GM19043 (cell line): ENCODE measurements at regions not wholly inside any gene's neighbourhood (a gene's known extent, or its start where the extent isn't known, plus 50 kb on each side); places are given as distances from the start of the nearest gene placed in this dataset.

ENCODE experiments used
- ATAC-seq: cut with Tn5 transposase; IDR thresholded peaks from one replicate; pipeline ENCODE4 v1.9.1; 2021; ENCODE audit warnings: low read depth; ENCODE audit not compliant: unreplicated experiment

- no peak for ATAC-seq
Observed at GRCh38 chr9:86733929-86734328, 213.4 kb downstream of the GAS1 start.

GRCh38 chr9:86732514-86733171 lies 214.7 kb downstream of the GAS1 start:
- ATAC-seq, result no peak

GRCh38 chr9:86731511-86732063 lies 215.7 kb downstream of the GAS1 start:
- ATAC-seq, result no peak

GRCh38 chr9:86730163-86730928 lies 217.0 kb downstream of the GAS1 start:
- no peak for ATAC-seq

DNA sequence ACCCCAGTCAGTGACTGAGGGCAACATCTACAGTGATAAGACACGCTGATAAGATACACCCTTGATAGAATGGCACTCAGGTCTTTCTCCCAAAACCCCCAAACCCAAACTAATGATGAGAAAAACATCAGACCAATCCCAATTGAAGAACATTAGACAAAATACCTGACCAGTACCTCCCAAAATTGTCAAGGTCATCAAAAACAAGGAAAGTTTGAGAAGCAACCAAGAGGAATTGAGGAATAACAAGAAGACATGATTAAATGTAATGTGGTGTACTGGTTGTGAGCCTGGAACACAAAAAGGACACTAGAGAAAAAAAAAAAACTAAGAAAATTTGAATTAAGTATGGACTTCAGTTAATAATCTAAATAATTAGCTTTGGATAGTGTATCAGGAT lies 222.8 kb downstream of the GAS1 start:
- no peak for ATAC-seq

DNA sequence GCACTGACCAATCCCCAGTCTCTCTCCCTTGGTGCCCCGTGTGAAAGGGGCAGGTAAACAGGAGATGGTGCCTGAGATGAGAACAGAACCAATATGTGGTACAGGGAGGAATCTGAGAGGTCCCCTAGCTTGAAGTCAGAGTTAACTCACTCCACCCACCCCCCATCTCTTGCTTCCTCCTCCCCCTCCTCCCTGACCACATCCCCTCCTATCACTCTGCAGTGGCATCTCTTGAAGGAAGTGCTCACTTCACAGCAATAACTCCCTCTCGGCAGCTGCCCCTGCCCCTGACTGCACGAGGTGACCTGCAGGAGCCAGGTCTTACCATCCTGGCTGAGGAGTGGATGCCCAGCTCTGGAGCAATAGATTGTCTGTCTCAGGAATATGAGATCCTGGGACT lies 224.0 kb downstream of the GAS1 start:
- no peak for ATAC-seq

DNA sequence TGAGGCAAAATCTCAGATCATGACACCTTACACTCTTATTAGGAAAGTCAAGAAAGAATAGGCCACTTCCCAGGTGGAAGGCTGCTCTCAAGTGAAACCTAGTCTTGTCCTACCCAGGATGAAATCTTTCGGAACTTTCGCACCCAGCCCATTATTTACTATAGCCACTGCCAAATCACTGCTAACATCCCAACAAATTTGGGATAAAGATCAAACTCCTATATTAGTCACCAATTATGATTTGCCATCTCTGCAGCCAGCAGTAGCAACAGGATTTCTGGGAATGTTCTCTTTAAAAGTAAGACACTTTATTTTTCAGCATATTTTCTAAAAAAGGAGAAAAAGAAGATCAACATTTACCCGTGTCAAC lies 224.6 kb downstream of the GAS1 start:
- no peak for ATAC-seq

DNA sequence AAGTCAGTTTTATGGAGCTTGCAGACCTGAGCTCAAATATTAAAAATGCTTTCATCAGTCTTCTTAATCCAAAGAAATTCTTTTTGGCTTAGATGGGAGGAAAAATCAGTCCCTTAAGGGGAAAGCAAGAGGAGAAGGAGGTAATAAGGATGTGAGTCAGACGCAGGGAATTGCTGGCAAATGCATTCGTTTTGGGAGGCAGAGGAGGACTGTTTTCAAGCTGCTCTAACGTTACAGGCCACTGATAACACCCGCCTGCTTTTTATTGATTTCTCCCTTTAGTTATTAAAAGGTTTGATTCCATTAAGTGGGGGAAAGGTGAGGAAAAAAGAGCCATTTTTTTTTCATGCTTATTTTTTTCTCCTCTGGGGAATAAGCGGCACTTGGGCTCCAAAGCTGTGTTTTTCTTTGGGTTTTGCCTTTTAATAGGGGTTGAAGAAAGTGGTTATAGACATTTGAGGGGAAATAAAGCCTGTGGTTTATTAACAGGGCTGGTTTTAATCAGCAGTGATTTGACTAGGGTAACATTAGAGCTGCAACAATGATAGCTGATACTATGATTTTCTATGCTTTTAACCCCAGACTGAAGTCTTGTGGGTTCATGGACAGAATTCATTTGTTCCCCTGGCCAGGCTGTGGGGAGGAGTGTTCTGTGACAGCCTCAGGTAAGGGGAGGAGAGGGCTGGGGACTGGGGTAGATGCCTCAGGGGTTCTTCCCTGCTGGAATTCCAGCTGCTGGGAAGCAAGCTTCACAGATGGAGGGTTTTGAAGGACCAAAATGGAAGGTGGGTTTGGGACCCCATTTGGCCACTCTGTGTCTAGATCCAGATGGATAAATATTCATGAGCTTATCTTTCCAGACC lies 225.2 kb downstream of the GAS1 start:
- no peak for ATAC-seq

DNA sequence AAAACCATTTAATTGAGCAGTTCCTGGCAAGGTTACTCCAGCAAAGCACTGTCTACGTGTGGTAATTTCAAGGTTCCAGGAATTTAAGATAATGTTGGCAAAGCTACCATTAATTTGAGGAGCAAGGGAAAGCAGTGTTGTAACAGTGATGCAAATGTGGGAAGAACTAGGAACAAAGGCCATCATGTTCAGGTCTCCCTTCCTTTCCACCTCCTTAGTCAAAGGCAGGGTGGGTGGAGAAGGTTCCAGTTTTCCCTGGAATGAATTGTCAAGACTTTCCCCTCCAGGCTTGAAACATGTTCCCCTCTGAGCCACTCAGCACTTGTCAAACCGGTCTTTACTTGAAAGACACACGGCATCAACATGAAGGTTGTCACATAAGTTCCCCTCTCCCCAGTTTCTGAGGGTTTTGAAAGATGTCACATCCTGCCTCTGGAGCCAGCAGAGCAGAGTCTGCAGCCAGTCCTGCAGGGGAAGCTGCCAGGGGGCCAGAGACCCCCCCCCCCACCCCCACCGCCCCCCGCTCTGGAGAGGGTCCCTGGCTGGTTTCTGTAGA lies 226.0 kb downstream of the GAS1 start:
- no peak for ATAC-seq

GRCh38 chr9:86720639-86721225 lies 226.6 kb downstream of the GAS1 start:
- ATAC-seq, result no peak

- ATAC-seq, result no peak
Observed at GRCh38 chr9:86718388-86719049, 228.8 kb downstream of the GAS1 start.

GRCh38 chr9:86716326-86716922 lies 230.9 kb downstream of the GAS1 start:
- ATAC-seq, result no peak

- no peak for ATAC-seq
Observed at GRCh38 chr9:86714999-86715398, 232.3 kb downstream of the GAS1 start.

GRCh38 chr9:86713970-86714369 lies 233.3 kb downstream of the GAS1 start:
- ATAC-seq, result no peak

GRCh38 chr9:86713470-86713869 lies 233.8 kb downstream of the GAS1 start:
- no peak for ATAC-seq

GRCh38 chr9:86708918-86709835 lies 238.1 kb downstream of the GAS1 start:
- ATAC-seq, result no peak

DNA sequence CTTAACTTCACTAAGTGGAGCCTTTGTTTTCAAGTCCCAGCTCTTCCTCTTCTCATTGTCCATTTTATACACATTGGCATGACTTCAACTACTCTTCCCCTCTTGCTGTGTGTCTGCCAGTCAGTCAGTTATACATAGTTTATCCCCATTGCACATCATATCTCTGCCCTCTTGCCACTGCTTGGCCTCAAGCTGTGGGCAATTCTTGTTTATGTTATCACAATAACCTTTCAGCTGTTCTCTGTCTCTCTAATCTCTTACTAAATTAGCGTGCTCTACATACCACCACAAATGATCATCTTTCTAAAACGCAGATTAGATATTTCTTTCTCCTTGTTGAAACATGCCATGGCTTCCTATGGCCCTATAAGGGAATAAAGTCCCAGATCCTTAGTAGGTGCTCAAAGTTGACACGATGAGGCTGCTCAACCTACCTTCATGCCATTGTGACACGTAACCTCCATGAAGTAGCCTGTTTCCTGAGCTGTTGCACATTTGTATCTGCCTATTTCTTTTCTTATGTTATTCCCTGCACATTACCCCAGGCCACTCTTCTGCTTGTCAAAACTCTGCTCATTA lies 239.3 kb downstream of the GAS1 start:
- ATAC-seq, result no peak

DNA sequence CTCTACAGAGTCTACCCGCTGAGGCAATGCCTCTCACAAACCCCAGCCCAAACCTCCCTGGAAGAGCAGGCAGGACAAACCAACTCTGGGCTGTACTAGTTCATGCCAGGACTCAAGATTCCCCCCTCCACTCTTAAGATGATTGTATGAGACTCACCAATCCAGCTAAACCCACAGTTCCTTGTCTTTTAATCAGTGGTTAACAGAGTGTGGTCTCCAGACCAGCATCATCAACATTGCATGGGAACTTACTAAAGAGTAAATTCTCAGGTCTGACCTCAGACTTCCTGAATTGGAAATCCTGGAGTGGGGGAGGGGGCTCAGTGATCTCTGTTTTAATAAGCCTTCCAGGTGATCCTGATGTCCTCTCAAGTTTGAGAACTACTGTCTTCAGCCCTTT lies 240.9 kb downstream of the GAS1 start:
- ATAC-seq, result no peak
